Activated CD4-positive, alpha-beta T cell treated with anti-CD3 and anti-CD28 coated beads for 36 hours (primary cell): ENCODE measurements at regions not wholly inside any gene's neighbourhood (a gene's known extent, or its start where the extent isn't known, plus 50 kb on each side); places are given as distances from the start of the nearest gene placed in this dataset.

Source experiments
- ATAC-seq: fragments of 200-7000 bp; cut with Tn5 transposase; one replicate; pipeline ENCODE4 v1.10.0; 2021; ENCODE audit warnings: mild to moderate bottlenecking, moderate library complexity
- CTCF ChIA-PET: fragments of 350-600 bp; sonication (Branson Sonifier 250); formaldehyde crosslinking; loops from one replicate; lab custom pipeline; 2021; ENCODE audit warnings: antibody characterized with exemption; lab: Charles Lee
- POLR2A ChIA-PET: fragments of 350-600 bp; sonication (Branson Sonifier 250); formaldehyde crosslinking; loops from one replicate; lab custom pipeline; 2021; ENCODE audit warnings: antibody characterized with exemption, inconsistent platforms; lab: Charles Lee
- DNase-seq: peaks from one replicate; pipeline ENCODE4 v3.0.0-alpha.2; 2020
- H3K27ac Mint-ChIP-seq: one replicate; pipeline ENCODE4 v1.8.0; 2021; ENCODE audit warnings: mixed read lengths
- H3K27me3 Mint-ChIP-seq: one replicate; pipeline ENCODE4 v1.8.0; 2021; ENCODE audit warnings: mixed read lengths
- H3K36me3 Mint-ChIP-seq: one replicate; pipeline ENCODE4 v1.8.0; 2021; ENCODE audit warnings: low read depth, mixed read lengths
- H3K4me1 Mint-ChIP-seq: one replicate; pipeline ENCODE4 v1.8.0; 2021; ENCODE audit warnings: mixed read lengths
- H3K4me3 Mint-ChIP-seq: one replicate; pipeline ENCODE4 v1.8.0; 2021; ENCODE audit warnings: mild to moderate bottlenecking, moderate library complexity, mixed read lengths
- H3K9me3 Mint-ChIP-seq: one replicate; pipeline ENCODE4 v1.8.0; 2021; ENCODE audit warnings: low read depth, mixed read lengths
- intact Hi-C, 2 experiments: fragments of 100-400 bp; cut with DNase I in 1 of 2; cut with micrococcal nuclease in 1 of 2; formaldehyde crosslinking; loops; one replicate each; pipeline versions ENCODE4 v1.14.2 to v1.15.1; 2022 to 2024; cut with DNase I, micrococcal nuclease

GRCh38 chr11:10628508-10629236 is 60.2 kb upstream of the LYVE1 start:
- H3K4me3 Mint-ChIP-seq: no peak overlapping the region
- H3K27me3 Mint-ChIP-seq: no peaks in the 10 kb centered on the region
- H3K4me1 Mint-ChIP-seq: peaks cover 14% of the 10 kb centered on the region
- POLR2A ChIA-PET: no interaction called here
- intact Hi-C loops: no loop called here
- CTCF ChIA-PET: interaction anchor here (1.4 kb wide), 1 partner anchor 11 kb away, joined by 5 read pairs; no protein-coding TSS in a partner anchor
- ATAC-seq: no peak
- DNase-seq: peak; percentile 24
- no peaks in the 10 kb centered on the region for H3K36me3 Mint-ChIP-seq
- no peak overlapping the region for H3K27ac Mint-ChIP-seq
- H3K9me3 Mint-ChIP-seq: no peaks in the 10 kb centered on the region

- CTCF ChIA-PET: interaction anchor here (1.4 kb wide), 1 partner anchor 10 kb away, joined by 5 read pairs; no protein-coding TSS in a partner anchor
- intact Hi-C loops: no loop called here
These were observed 59.4 kb upstream of the LYVE1 start for GRCh38 chr11:10627816-10628215.

GRCh38 chr11:10627291-10627690 is 58.8 kb upstream of the LYVE1 start:
- intact Hi-C loops: no loop called here
- no peak overlapping the region for H3K27ac Mint-ChIP-seq
- ATAC-seq (no peak), DNase-seq (no peak)
- POLR2A ChIA-PET: no interaction called here
- H3K4me3 Mint-ChIP-seq: no peak overlapping the region
- H3K4me1 Mint-ChIP-seq: peaks cover 17% of the 10 kb centered on the region
- no peaks in the 10 kb centered on the region for H3K36me3 Mint-ChIP-seq
- no peaks in the 10 kb centered on the region for H3K27me3 Mint-ChIP-seq
- CTCF ChIA-PET: interaction anchor here (1.4 kb wide), 1 partner anchor 9 kb away, joined by 5 read pairs; no protein-coding TSS in a partner anchor
- no peaks in the 10 kb centered on the region for H3K9me3 Mint-ChIP-seq

More at GRCh38 chr11:10627816-10628215, 59.4 kb upstream of the LYVE1 start:
- H3K27ac Mint-ChIP-seq: no peak overlapping the region
- ATAC-seq (no peak), DNase-seq (no peak)
- H3K27me3 Mint-ChIP-seq: no peaks in the 10 kb centered on the region
- peaks cover 22% of the 10 kb centered on the region for H3K4me1 Mint-ChIP-seq
- POLR2A ChIA-PET: no interaction called here
- no peaks in the 10 kb centered on the region for H3K36me3 Mint-ChIP-seq
- no peak overlapping the region for H3K4me3 Mint-ChIP-seq
- no peaks in the 10 kb centered on the region for H3K9me3 Mint-ChIP-seq

- Mint-ChIP-seq H3K4me1 (peaks cover 14% of the 10 kb centered on the region), H3K4me3 (no peak overlapping the region), H3K9me3 (no peaks in the 10 kb centered on the region), H3K27me3 (no peaks in the 10 kb centered on the region), H3K27ac (no peak overlapping the region), H3K36me3 (no peaks in the 10 kb centered on the region)
- ATAC-seq: no peak
- intact Hi-C loops: no loop called here
- POLR2A ChIA-PET: no interaction called here
- no peak for DNase-seq
- CTCF ChIA-PET: interaction anchor here (0.9 kb wide), 1 partner anchor 51 kb away, joined by 3 read pairs; no protein-coding TSS in a partner anchor
These were observed 57.5 kb upstream of the LYVE1 start for GRCh38 chr11:10625982-10626311.

GRCh38 chr11:10625281-10625981 is 57.0 kb upstream of the LYVE1 start:
- intact Hi-C loops: no loop called here
- no peaks in the 10 kb centered on the region for H3K36me3 Mint-ChIP-seq
- H3K27me3 Mint-ChIP-seq: no peaks in the 10 kb centered on the region
- POLR2A ChIA-PET: no interaction called here
- no peak overlapping the region for H3K4me3 Mint-ChIP-seq
- H3K4me1 Mint-ChIP-seq: peaks cover 14% of the 10 kb centered on the region
- DNase-seq (no peak), ATAC-seq (no peak)
- no peak overlapping the region for H3K27ac Mint-ChIP-seq
- CTCF ChIA-PET: no interaction called here
- H3K9me3 Mint-ChIP-seq: no peaks in the 10 kb centered on the region

GRCh38 chr11:10623797-10624761 is 55.6 kb upstream of the LYVE1 start:
- ChIA-PET CTCF (interaction anchor here (0.5 to 1.3 kb wide), 5 partner anchors 30 to 483 kb away, joined by 3 to 4 read pairs (median 4); no protein-coding TSS in a partner anchor), POLR2A (no interaction called here)
- Mint-ChIP-seq H3K36me3 (no peaks in the 10 kb centered on the region), H3K27me3 (no peaks in the 10 kb centered on the region), H3K27ac (peak overlapping the region; percentile 73), H3K4me1 (peaks cover 14% of the 10 kb centered on the region), H3K9me3 (no peaks in the 10 kb centered on the region), H3K4me3 (no peak overlapping the region)
- intact Hi-C loops: loop anchor here (1.0 to 5.0 kb wide), 2 partner anchors 111 to 113 kb away; no protein-coding TSS in a partner anchor
- ATAC-seq (no peak), DNase-seq (no peak)

- ChIA-PET CTCF (interaction anchor here (0.5 to 1.3 kb wide), 5 partner anchors 31 to 482 kb away, joined by 3 to 4 read pairs (median 4); no protein-coding TSS in a partner anchor), POLR2A (interaction anchor here (0.7 kb wide), 1 partner anchor 155 kb away, joined by 3 read pairs; no protein-coding TSS in a partner anchor)
- DNase-seq (no peak), ATAC-seq (no peak)
- H3K27me3 Mint-ChIP-seq: no peaks in the 10 kb centered on the region
- H3K9me3 Mint-ChIP-seq: no peaks in the 10 kb centered on the region
- no peaks in the 10 kb centered on the region for H3K36me3 Mint-ChIP-seq
- intact Hi-C loops: loop anchor here in 1 of 2 experiments (5.0 kb wide), 1 partner anchor 114 kb away; no protein-coding TSS in a partner anchor
- H3K27ac Mint-ChIP-seq: peak overlapping the region; percentile 73
- H3K4me1 Mint-ChIP-seq: peaks cover 14% of the 10 kb centered on the region
- no peak overlapping the region for H3K4me3 Mint-ChIP-seq
These were observed 54.7 kb upstream of the LYVE1 start for GRCh38 chr11:10622957-10623791.

GRCh38 chr11:10622108-10622507 is 53.6 kb upstream of the LYVE1 start:
- H3K27ac Mint-ChIP-seq: no peak overlapping the region
- H3K4me3 Mint-ChIP-seq: no peak overlapping the region
- ATAC-seq (no peak), DNase-seq (no peak)
- H3K36me3 Mint-ChIP-seq: no peaks in the 10 kb centered on the region
- intact Hi-C loops: loop anchor here in 1 of 2 experiments (5.0 kb wide), 1 partner anchor 115 kb away; no protein-coding TSS in a partner anchor
- ChIA-PET POLR2A (no interaction called here), CTCF (interaction anchor here (0.7 to 1.0 kb wide), 2 partner anchors 32 to 114 kb away, joined by 3 read pairs; no protein-coding TSS in a partner anchor)
- H3K4me1 Mint-ChIP-seq: peaks cover 14% of the 10 kb centered on the region
- no peaks in the 10 kb centered on the region for H3K9me3 Mint-ChIP-seq
- no peaks in the 10 kb centered on the region for H3K27me3 Mint-ChIP-seq

GRCh38 chr11:10619131-10619680 is 50.7 kb upstream of the LYVE1 start:
- Mint-ChIP-seq H3K4me3 (no peak overlapping the region), H3K27me3 (no peaks in the 10 kb centered on the region), H3K9me3 (no peaks in the 10 kb centered on the region), H3K27ac (no peak overlapping the region), H3K36me3 (no peaks in the 10 kb centered on the region), H3K4me1 (peaks cover 14% of the 10 kb centered on the region)
- no peak for DNase-seq
- ChIA-PET POLR2A (no interaction called here), CTCF (interaction anchor here (0.5 to 0.8 kb wide), 2 partner anchors 172 to 230 kb away, joined by 3 read pairs; no protein-coding TSS in a partner anchor)
- no peak for ATAC-seq
- intact Hi-C loops: no loop called here

GRCh38 chr11:10618490-10618889 is 50.0 kb upstream of the LYVE1 start:
- ChIA-PET POLR2A (interaction anchor here (1.3 kb wide), 1 partner anchor 29 kb away, joined by 3 read pairs; no protein-coding TSS in a partner anchor), CTCF (interaction anchor here (0.8 to 1.4 kb wide), 6 partner anchors 8 to 229 kb away, joined by 3 to 5 read pairs (median 3); no protein-coding TSS in a partner anchor)
- Mint-ChIP-seq H3K4me3 (no peak overlapping the region), H3K9me3 (no peaks in the 10 kb centered on the region), H3K4me1 (peaks cover 7% of the 10 kb centered on the region), H3K36me3 (no peaks in the 10 kb centered on the region), H3K27ac (no peak overlapping the region), H3K27me3 (no peaks in the 10 kb centered on the region)
- no peak for DNase-seq
- ATAC-seq: no peak
- intact Hi-C loops: no loop called here
